ENCODE measurements at regions not wholly inside any gene's neighbourhood (a gene's known extent, or its start where the extent isn't known, plus 50 kb on each side); places are given as distances from the start of the nearest gene placed in this dataset.

GRCh38 chr1:104945406-104945805 lies 1195.7 kb downstream of the AMY1C start:
- TF ChIP-seq, protein P1, sequence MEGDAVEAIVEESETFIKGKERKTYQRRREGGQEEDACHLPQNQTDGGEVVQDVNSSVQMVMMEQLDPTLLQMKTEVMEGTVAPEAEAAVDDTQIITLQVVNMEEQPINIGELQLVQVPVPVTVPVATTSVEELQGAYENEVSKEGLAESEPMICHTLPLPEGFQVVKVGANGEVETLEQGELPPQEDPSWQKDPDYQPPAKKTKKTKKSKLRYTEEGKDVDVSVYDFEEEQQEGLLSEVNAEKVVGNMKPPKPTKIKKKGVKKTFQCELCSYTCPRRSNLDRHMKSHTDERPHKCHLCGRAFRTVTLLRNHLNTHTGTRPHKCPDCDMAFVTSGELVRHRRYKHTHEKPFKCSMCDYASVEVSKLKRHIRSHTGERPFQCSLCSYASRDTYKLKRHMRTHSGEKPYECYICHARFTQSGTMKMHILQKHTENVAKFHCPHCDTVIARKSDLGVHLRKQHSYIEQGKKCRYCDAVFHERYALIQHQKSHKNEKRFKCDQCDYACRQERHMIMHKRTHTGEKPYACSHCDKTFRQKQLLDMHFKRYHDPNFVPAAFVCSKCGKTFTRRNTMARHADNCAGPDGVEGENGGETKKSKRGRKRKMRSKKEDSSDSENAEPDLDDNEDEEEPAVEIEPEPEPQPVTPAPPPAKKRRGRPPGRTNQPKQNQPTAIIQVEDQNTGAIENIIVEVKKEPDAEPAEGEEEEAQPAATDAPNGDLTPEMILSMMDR (IDR thresholded peaks at IDR 0.05): no peak
- intact Hi-C loops (cut with micrococcal nuclease): no loop called here
- no peak overlapping the region for H3K4me3 ChIP-seq (replicated peaks in 1 of 3; ENCODE audit: low read depth in 2 of 3, low read length in 3 of 3)
- no peaks in the 10 kb centered on the region for H3K4me1 ChIP-seq (ENCODE audit: control insufficient read depth in 1 of 2, insufficient read depth in 2 of 2, low read length in 2 of 2)
- Mint-ChIP-seq H3K36me3 (no peaks in the 10 kb centered on the region), H3K27me3 (ENCODE audit: low read depth in 3 of 3) (peaks cover 0 to 2% (median 0%) of the 10 kb centered on the region in 3 donors), H3K9me3 (peaks cover 4 to 14% (median 10%) of the 10 kb centered on the region in 7 donors), H3K4me1 (no peaks in the 10 kb centered on the region), H3K27ac (no peak overlapping the region), H3K4me3 (no peak overlapping the region)
- WGBS (ENCODE audit: insufficient coverage): no CpG with 5 or more reads among the region's 2 CpGs
- H3K27ac ChIP-seq (ENCODE audit: low read depth in 1 of 2, low read length in 2 of 2): no peak overlapping the region
- H4K20me1 ChIP-seq (ENCODE audit: insufficient read depth, low read length): no peaks in the 10 kb centered on the region
- peaks cover 13 to 18% of the 10 kb centered on the region in 2 donors for H3K9me3 ChIP-seq (replicated peaks in 1 of 2; ENCODE audit: control insufficient read depth in 1 of 2, insufficient read depth in 1 of 2, low read length in 2 of 2)
- H3K27me3 ChIP-seq (ENCODE audit: control insufficient read depth in 2 of 2, insufficient read depth in 2 of 2, low read length in 2 of 2): no peaks in the 10 kb centered on the region
- no peak for DNase-seq
- H3K79me2 ChIP-seq (ENCODE audit: insufficient read depth, low read length): no peaks in the 10 kb centered on the region
- no peak overlapping the region for H3K4me2 ChIP-seq (replicated peaks; ENCODE audit: extremely low read depth, low read length, poor library complexity, severe bottlenecking)
- no peak overlapping the region for H3K9ac ChIP-seq (ENCODE audit: insufficient read depth, low read length, poor library complexity, severe bottlenecking)
- H2AFZ ChIP-seq (ENCODE audit: insufficient read depth, low read depth, low read length, poor library complexity, severe bottlenecking): no peak overlapping the region
- H3K36me3 ChIP-seq (replicated peaks in 1 of 2; ENCODE audit: control insufficient read depth in 1 of 2, insufficient read depth in 2 of 2, low read length in 2 of 2): no peaks in the 10 kb centered on the region

DNA sequence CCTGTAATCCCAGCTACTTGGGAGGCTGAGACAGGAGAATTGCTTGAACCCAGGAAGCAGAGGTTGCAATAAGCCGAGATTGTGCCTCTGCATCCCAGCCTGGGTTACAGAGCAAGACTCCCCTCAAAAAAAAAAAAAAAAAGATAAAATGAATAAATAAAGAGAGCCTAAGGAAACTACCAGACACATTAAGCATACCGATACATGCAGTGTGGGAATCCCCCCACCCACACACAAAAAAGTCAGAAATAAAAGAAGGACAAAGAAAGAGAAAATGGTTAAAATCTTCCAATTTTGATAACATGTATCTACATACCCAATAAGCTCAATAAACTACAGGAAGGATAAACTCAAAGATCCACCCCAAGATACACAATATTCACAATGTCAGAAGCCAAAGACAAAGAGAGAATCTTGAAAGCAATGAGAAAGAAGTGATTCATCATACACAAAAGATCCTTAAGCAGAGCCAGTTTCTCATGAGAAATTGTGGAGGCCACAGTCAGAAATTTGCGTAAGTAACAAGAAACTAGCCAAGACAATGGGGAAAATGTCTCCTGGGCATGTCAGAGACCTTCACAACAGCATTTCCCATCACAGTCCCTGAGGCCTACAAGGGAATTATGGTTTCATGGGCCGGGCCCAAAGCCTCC lies 1197.0 kb downstream of the AMY1C start:
- no peak for DNase-seq
- no peaks in the 10 kb centered on the region for H3K36me3 Mint-ChIP-seq
- TF ChIP-seq, protein P1 (IDR thresholded peaks at IDR 0.05): no peak
- H3K27ac Mint-ChIP-seq: no peak overlapping the region
- H3K79me2 ChIP-seq (ENCODE audit: insufficient read depth, low read length): no peaks in the 10 kb centered on the region
- peaks cover 0 to 12% (median 8%) of the 10 kb centered on the region in 7 donors for H3K9me3 Mint-ChIP-seq
- intact Hi-C loops (cut with micrococcal nuclease): no loop called here
- no peak overlapping the region for H3K27ac ChIP-seq (ENCODE audit: low read depth in 1 of 2, low read length in 2 of 2)
- peaks cover 0 to 2% (median 0%) of the 10 kb centered on the region in 3 donors for H3K27me3 Mint-ChIP-seq (ENCODE audit: low read depth in 3 of 3)
- H3K27me3 ChIP-seq (ENCODE audit: control insufficient read depth in 2 of 2, insufficient read depth in 2 of 2, low read length in 2 of 2): no peaks in the 10 kb centered on the region
- no peak overlapping the region for H3K4me3 Mint-ChIP-seq
- no peak overlapping the region for H3K4me3 ChIP-seq (replicated peaks in 1 of 3; ENCODE audit: low read depth in 2 of 3, low read length in 3 of 3)
- no peaks in the 10 kb centered on the region for H3K4me1 Mint-ChIP-seq
- no peaks in the 10 kb centered on the region for H4K20me1 ChIP-seq (ENCODE audit: insufficient read depth, low read length)
- no peak overlapping the region for H3K4me2 ChIP-seq (replicated peaks; ENCODE audit: extremely low read depth, low read length, poor library complexity, severe bottlenecking)
- no peak overlapping the region for H3K9ac ChIP-seq (ENCODE audit: insufficient read depth, low read length, poor library complexity, severe bottlenecking)
- peaks cover 6 to 18% of the 10 kb centered on the region in 2 donors for H3K9me3 ChIP-seq (replicated peaks in 1 of 2; ENCODE audit: control insufficient read depth in 1 of 2, insufficient read depth in 1 of 2, low read length in 2 of 2)
- no peak overlapping the region for H2AFZ ChIP-seq (ENCODE audit: insufficient read depth, low read depth, low read length, poor library complexity, severe bottlenecking)
- H3K36me3 ChIP-seq (replicated peaks in 1 of 2; ENCODE audit: control insufficient read depth in 1 of 2, insufficient read depth in 2 of 2, low read length in 2 of 2): no peaks in the 10 kb centered on the region
- no CpG with 5 or more reads among the region's 4 CpGs for WGBS (ENCODE audit: insufficient coverage)
- no peaks in the 10 kb centered on the region for H3K4me1 ChIP-seq (ENCODE audit: control insufficient read depth in 1 of 2, insufficient read depth in 2 of 2, low read length in 2 of 2)
